Effector memory CD4-positive, alpha-beta T cell (primary cell): ENCODE measurements at regions not wholly inside any gene's neighbourhood (a gene's known extent, or its start where the extent isn't known, plus 50 kb on each side); places are given as distances from the start of the nearest gene placed in this dataset.
"Not testable (repeated sequence)": the region's sequence is repeated elsewhere in the genome, so short reads cannot be mapped to it uniquely, and the experiment has no call there.

ENCODE experiments used
- DNase-seq, 3 donors: peaks; one replicate each; pipeline ENCODE4 v3.0.0-alpha.2; 2020
- H3K27ac ChIP-seq: 2 replicates; pipeline ENCODE4 v1.7.0; 2013; ENCODE audit warnings: mild to moderate bottlenecking, low read length, moderate library complexity; ENCODE audit not compliant: insufficient read depth, poor library complexity, severe bottlenecking
- H3K27me3 ChIP-seq: replicated peaks from 2 replicates; pipeline ENCODE4 v1.7.0; 2013; ENCODE audit warnings: mild to moderate bottlenecking, low read length; ENCODE audit not compliant: insufficient read depth, control insufficient read depth, poor library complexity, severe bottlenecking
- H3K36me3 ChIP-seq: 2 replicates; pipeline ENCODE4 v1.7.0; 2013; ENCODE audit warnings: mild to moderate bottlenecking, low read length, moderate library complexity; ENCODE audit not compliant: control insufficient read depth, insufficient read depth
- H3K4me1 ChIP-seq: 2 replicates; pipeline ENCODE4 v1.7.0; 2013; ENCODE audit warnings: low read length, mild to moderate bottlenecking; ENCODE audit not compliant: control insufficient read depth, insufficient read depth, poor library complexity, severe bottlenecking
- H3K4me3 ChIP-seq: 2 replicates; pipeline ENCODE4 v1.7.0; 2013; ENCODE audit warnings: low read length, low read depth, mild to moderate bottlenecking; ENCODE audit not compliant: insufficient read depth, poor library complexity, severe bottlenecking
- H3K9me3 ChIP-seq: 2 replicates; pipeline ENCODE4 v1.7.0; 2013; ENCODE audit warnings: mild to moderate bottlenecking, low read length, moderate library complexity; ENCODE audit not compliant: control insufficient read depth

GRCh38 chr13:33353210-33353609 is 67.7 kb upstream of the STARD13 start:
- Histone ChIP-seq H3K36me3 (no peaks in the 10 kb centered on the region), H3K9me3 (no peaks in the 10 kb centered on the region), H3K4me3 (no peak overlapping the region), H3K4me1 (no peaks in the 10 kb centered on the region), H3K27ac (no peak overlapping the region), H3K27me3 (peaks cover 15% of the 10 kb centered on the region)
- DNase-seq, result no peak

GRCh38 chr13:33353646-33354045 is 68.1 kb upstream of the STARD13 start:
- Histone ChIP-seq H3K4me1 (no peaks in the 10 kb centered on the region), H3K36me3 (no peaks in the 10 kb centered on the region), H3K4me3 (no peak overlapping the region), H3K9me3 (no peaks in the 10 kb centered on the region), H3K27me3 (peaks cover 15% of the 10 kb centered on the region), H3K27ac (no peak overlapping the region)
- no peak for DNase-seq

DNA sequence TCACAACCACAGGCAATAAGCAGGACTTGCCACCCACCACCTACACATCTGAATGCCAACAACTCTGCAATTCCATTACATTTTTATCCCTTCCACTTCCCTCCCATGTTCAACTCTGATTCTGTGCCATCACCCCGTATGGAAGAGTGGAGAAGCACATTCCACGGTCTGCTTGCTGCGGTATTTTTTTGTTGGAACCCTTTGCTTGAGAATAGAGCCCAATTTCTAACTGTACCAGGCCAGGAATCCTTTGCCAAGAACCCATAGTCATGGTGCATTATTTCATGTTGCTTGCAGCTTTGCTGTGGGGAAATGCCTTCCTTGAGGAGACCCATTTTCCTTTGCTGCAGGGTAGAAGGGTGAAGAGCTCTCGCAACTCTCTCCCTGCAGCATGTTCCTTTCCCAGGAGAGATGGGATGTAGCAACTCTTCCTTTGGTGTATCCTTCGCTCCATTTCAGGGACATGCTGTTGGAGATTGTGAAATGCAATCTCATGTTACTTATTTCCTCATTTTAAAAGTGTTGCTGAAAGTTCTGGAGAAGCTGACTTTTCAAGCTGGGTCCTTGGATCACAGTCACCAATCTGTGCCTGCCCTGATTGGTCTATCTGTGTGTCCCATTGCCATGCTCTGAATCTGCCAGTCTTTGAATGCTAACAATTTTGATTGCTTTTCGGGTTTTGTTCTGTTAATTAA is 69.8 kb upstream of the STARD13 start:
- no peak overlapping the region for H3K4me3 ChIP-seq
- H3K36me3 ChIP-seq, result no peaks in the 10 kb centered on the region
- no peaks in the 10 kb centered on the region for H3K9me3 ChIP-seq
- H3K27me3 ChIP-seq, result peaks cover 7% of the 10 kb centered on the region
- no peaks in the 10 kb centered on the region for H3K4me1 ChIP-seq
- DNase-seq, result no peak
- H3K27ac ChIP-seq, result no peak overlapping the region

DNA sequence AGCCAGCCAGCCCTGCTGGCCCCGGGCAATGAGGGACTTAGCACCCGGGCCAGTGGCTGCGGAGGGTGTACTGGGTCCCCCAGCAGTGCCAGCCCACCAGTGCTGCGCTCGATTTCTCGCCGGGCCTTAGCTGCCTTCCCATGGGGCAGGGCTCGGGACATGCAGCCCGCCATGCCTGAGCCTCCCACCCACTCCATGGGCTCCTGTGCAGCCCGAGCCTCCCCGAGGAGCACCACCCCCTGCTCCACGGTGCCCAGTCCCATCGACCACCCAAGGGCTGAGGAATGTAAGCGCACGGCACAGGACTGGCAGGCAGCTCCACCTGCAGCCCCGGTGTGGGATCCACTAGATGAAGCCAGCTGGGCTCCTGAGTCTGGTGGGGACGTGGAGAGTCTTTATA is 72.5 kb upstream of the STARD13 start:
- H3K27me3 ChIP-seq, DNase-seq, H3K36me3 ChIP-seq, H3K27ac ChIP-seq, H3K4me1 ChIP-seq, H3K4me3 ChIP-seq, H3K9me3 ChIP-seq: not testable (repeated sequence)

GRCh38 chr13:33362986-33363727 is 77.6 kb upstream of the STARD13 start:
- no peak for DNase-seq
- Histone ChIP-seq H3K27ac (no peak overlapping the region), H3K4me1 (no peaks in the 10 kb centered on the region), H3K27me3 (no peaks in the 10 kb centered on the region), H3K36me3 (no peaks in the 10 kb centered on the region), H3K4me3 (no peak overlapping the region), H3K9me3 (no peaks in the 10 kb centered on the region)

- H3K4me1 ChIP-seq, result no peaks in the 10 kb centered on the region
- no peaks in the 10 kb centered on the region for H3K9me3 ChIP-seq
Observed at GRCh38 chr13:33364192-33364591, 78.6 kb upstream of the STARD13 start.

GRCh38 chr13:33366469-33367062 is 81.0 kb upstream of the STARD13 start:
- no peaks in the 10 kb centered on the region for H3K27me3 ChIP-seq
- H3K4me3 ChIP-seq, result no peak overlapping the region

More at GRCh38 chr13:33364192-33364591, 78.6 kb upstream of the STARD13 start:
- Histone ChIP-seq H3K4me3 (no peak overlapping the region), H3K27ac (no peak overlapping the region), H3K36me3 (no peaks in the 10 kb centered on the region), H3K27me3 (no peaks in the 10 kb centered on the region)
- DNase-seq, result no peak

GRCh38 chr13:33367171-33367895 is 81.8 kb upstream of the STARD13 start:
- no peak for DNase-seq
- H3K4me1 ChIP-seq, result no peaks in the 10 kb centered on the region
- no peaks in the 10 kb centered on the region for H3K9me3 ChIP-seq
- no peak overlapping the region for H3K27ac ChIP-seq
- no peaks in the 10 kb centered on the region for H3K27me3 ChIP-seq
- H3K4me3 ChIP-seq, result no peak overlapping the region
- no peaks in the 10 kb centered on the region for H3K36me3 ChIP-seq

More at GRCh38 chr13:33366469-33367062, 81.0 kb upstream of the STARD13 start:
- no peak overlapping the region for H3K27ac ChIP-seq
- no peaks in the 10 kb centered on the region for H3K36me3 ChIP-seq
- no peak for DNase-seq
- H3K9me3 ChIP-seq, result no peaks in the 10 kb centered on the region
- H3K4me1 ChIP-seq, result no peaks in the 10 kb centered on the region

GRCh38 chr13:33367926-33368325 is 82.4 kb upstream of the STARD13 start:
- no peak overlapping the region for H3K27ac ChIP-seq
- no peaks in the 10 kb centered on the region for H3K9me3 ChIP-seq
- H3K4me1 ChIP-seq, result no peaks in the 10 kb centered on the region
- no peaks in the 10 kb centered on the region for H3K36me3 ChIP-seq
- DNase-seq, result no peak
- H3K27me3 ChIP-seq, result no peaks in the 10 kb centered on the region
- no peak overlapping the region for H3K4me3 ChIP-seq
